MCF 10A (cell line): ENCODE measurements at regions not wholly inside any gene's neighbourhood (a gene's known extent, or its start where the extent isn't known, plus 50 kb on each side); places are given as distances from the start of the nearest gene placed in this dataset.

Source experiments
- BruUV-seq: library from RNA; stranded (reverse); fragments of 400-500 nt; replicated peaks from 2 replicates; lab custom pipeline; 2021; lab: Mats Ljungman, UMichigan
- CTCF ChIA-PET: fragments of 300-600 bp; sonication (Branson Sonifier 250); formaldehyde crosslinking; extraction: SDS; loops from one replicate; lab custom pipeline; 2021; ENCODE audit warnings: antibody characterized with exemption, inconsistent platforms; lab: Yijun Ruan, JAX
- POLR2A ChIA-PET: fragments of 300-600, 350-650 bp; sonication (Branson Sonifier 250); formaldehyde crosslinking; extraction: SDS; loops from one replicate; lab custom pipeline; 2020; ENCODE audit warnings: antibody characterized with exemption, inconsistent platforms; lab: Yijun Ruan, JAX
- DNase-seq: peaks from one replicate; pipeline ENCODE4 v3.0.0-alpha.2; 2018; ENCODE audit not compliant: unreplicated experiment
- H3K27ac Mint-ChIP-seq: one replicate; pipeline ENCODE4 v1.8.0; 2022; ENCODE audit warnings: mild to moderate bottlenecking, low read depth, mixed read lengths; ENCODE audit not compliant: unreplicated experiment
- H3K27me3 Mint-ChIP-seq: one replicate; pipeline ENCODE4 v1.8.0; 2022; ENCODE audit warnings: mixed read lengths; ENCODE audit not compliant: insufficient read depth, unreplicated experiment
- H3K36me3 Mint-ChIP-seq: one replicate; pipeline ENCODE4 v1.8.0; 2022; ENCODE audit warnings: mild to moderate bottlenecking, moderate library complexity, mixed read lengths; ENCODE audit not compliant: insufficient read depth, unreplicated experiment
- H3K4me1 Mint-ChIP-seq: one replicate; pipeline ENCODE4 v1.8.0; 2022; ENCODE audit warnings: mixed read lengths; ENCODE audit not compliant: insufficient read depth, unreplicated experiment
- H3K4me3 Mint-ChIP-seq: one replicate; pipeline ENCODE4 v1.8.0; 2022; ENCODE audit warnings: mild to moderate bottlenecking, moderate library complexity, mixed read lengths; ENCODE audit not compliant: unreplicated experiment
- H3K9me3 Mint-ChIP-seq: one replicate; pipeline ENCODE4 v1.8.0; 2022; ENCODE audit warnings: mixed read lengths; ENCODE audit not compliant: unreplicated experiment
- intact Hi-C: fragments of 100-400 bp; cut with micrococcal nuclease; formaldehyde crosslinking; loops from 2 replicates; pipeline ENCODE4 v1.14.1; 2022
- TF ChIP-seq, protein P1 (sequence below): fragments of 200-600 bp; IDR thresholded peaks from one replicate; pipeline ENCODE4 v1.8.0; 2022; ENCODE audit warnings: antibody characterized with exemption, mild to moderate bottlenecking; ENCODE audit not compliant: unreplicated experiment

DNA sequence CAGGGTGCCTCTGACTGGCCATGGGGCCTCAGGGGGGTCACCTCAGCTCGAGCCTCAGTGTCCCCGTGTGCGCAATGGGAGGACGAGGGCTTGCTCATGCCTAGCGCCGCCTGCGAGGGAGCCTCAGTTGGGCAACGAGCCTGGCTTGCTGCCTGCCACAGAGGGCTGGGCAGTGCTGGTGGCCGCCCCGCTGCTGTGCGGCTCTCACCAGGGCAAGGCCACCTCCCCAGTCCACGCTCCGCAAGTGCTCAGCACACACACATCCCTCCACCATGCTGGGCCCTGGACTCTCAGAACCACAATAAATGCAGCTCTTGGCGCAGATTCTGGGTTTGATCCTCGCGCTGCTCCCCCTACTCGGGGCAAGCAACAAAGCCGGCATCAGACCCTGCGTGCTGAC lies 76.2 kb downstream of the ENGASE start:
- Mint-ChIP-seq H3K36me3 (no peaks in the 10 kb centered on the region), H3K9me3 (no peaks in the 10 kb centered on the region), H3K4me1 (no peaks in the 10 kb centered on the region), H3K27ac (no peak overlapping the region), H3K27me3 (peaks cover 53% of the 10 kb centered on the region), H3K4me3 (no peak overlapping the region)
- ChIA-PET CTCF (no interaction called here), POLR2A (no interaction called here)
- no peak for DNase-seq
- TF ChIP-seq, protein P1, sequence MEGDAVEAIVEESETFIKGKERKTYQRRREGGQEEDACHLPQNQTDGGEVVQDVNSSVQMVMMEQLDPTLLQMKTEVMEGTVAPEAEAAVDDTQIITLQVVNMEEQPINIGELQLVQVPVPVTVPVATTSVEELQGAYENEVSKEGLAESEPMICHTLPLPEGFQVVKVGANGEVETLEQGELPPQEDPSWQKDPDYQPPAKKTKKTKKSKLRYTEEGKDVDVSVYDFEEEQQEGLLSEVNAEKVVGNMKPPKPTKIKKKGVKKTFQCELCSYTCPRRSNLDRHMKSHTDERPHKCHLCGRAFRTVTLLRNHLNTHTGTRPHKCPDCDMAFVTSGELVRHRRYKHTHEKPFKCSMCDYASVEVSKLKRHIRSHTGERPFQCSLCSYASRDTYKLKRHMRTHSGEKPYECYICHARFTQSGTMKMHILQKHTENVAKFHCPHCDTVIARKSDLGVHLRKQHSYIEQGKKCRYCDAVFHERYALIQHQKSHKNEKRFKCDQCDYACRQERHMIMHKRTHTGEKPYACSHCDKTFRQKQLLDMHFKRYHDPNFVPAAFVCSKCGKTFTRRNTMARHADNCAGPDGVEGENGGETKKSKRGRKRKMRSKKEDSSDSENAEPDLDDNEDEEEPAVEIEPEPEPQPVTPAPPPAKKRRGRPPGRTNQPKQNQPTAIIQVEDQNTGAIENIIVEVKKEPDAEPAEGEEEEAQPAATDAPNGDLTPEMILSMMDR = no peak
- no TSS peak for BruUV-seq
- intact Hi-C loops = no loop called here

DNA sequence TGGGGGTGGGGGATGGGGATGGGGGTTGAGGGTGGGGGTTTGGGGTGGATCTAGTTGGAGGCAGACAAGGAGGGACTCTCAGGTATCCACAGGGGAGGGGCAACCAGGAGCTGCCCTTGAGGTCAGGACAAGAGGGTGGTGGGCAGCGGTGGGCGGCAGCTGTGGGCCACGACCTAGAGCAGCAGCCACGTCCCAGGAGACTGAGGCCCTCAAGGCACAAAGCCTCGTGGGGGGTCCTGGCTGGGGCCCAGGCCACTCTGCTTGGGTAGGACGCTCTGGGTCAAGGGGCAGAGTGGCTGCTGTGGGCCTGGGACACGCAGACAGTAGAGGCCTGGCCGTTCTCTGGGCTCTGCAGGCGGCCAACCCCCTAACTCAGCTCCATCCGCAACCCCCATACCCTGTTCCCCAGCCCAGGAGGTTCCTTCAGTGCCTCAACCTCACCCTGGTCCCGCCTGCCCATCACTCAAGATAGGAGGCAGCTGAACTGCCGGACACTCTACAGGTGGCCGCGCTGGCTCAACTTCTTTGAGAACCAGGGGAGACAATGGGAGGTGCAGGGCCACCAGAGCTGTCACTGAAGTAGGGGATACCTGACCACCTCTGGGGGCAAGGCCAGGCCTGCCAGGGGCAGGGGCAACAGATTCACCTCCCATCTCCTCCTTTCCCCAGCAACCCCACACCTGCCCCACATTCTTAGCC lies 75.6 kb downstream of the ENGASE start:
- peaks cover 47% of the 10 kb centered on the region for H3K27me3 Mint-ChIP-seq
- intact Hi-C loops = no loop called here
- no peaks in the 10 kb centered on the region for H3K36me3 Mint-ChIP-seq
- H3K27ac Mint-ChIP-seq = no peak overlapping the region
- CTCF ChIA-PET = no interaction called here
- TF ChIP-seq, protein P1 = no peak
- no TSS peak for BruUV-seq
- DNase-seq = no peak
- no peak overlapping the region for H3K4me3 Mint-ChIP-seq
- POLR2A ChIA-PET = no interaction called here
- H3K4me1 Mint-ChIP-seq = no peaks in the 10 kb centered on the region
- no peaks in the 10 kb centered on the region for H3K9me3 Mint-ChIP-seq

DNA sequence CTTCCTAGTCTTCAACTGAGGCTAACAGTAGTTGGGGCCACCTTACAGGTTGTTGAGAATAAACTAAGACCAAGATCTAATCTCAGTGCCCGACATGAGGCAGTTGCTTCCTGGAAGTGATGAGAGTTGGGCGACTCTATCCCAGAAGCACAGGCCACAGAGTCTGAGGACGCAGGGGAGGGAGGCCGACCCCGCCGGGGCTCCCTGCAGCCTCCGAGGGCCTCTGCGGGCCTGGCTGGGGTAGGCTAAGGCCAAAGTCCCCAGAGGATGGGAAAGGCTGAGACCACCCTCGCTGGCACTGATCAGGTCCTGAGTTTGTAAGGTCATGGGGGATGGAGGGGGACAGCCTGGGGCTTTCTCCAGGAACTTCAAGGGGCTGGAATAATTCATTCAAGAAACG lies 74.0 kb downstream of the ENGASE start:
- Mint-ChIP-seq H3K27me3 (peaks cover 31% of the 10 kb centered on the region), H3K36me3 (no peaks in the 10 kb centered on the region), H3K4me3 (no peak overlapping the region), H3K9me3 (no peaks in the 10 kb centered on the region), H3K27ac (no peak overlapping the region), H3K4me1 (no peaks in the 10 kb centered on the region)
- DNase-seq = no peak
- ChIA-PET CTCF (no interaction called here), POLR2A (no interaction called here)
- TF ChIP-seq, protein P1 = no peak
- BruUV-seq = no TSS peak
- intact Hi-C loops = no loop called here

DNA sequence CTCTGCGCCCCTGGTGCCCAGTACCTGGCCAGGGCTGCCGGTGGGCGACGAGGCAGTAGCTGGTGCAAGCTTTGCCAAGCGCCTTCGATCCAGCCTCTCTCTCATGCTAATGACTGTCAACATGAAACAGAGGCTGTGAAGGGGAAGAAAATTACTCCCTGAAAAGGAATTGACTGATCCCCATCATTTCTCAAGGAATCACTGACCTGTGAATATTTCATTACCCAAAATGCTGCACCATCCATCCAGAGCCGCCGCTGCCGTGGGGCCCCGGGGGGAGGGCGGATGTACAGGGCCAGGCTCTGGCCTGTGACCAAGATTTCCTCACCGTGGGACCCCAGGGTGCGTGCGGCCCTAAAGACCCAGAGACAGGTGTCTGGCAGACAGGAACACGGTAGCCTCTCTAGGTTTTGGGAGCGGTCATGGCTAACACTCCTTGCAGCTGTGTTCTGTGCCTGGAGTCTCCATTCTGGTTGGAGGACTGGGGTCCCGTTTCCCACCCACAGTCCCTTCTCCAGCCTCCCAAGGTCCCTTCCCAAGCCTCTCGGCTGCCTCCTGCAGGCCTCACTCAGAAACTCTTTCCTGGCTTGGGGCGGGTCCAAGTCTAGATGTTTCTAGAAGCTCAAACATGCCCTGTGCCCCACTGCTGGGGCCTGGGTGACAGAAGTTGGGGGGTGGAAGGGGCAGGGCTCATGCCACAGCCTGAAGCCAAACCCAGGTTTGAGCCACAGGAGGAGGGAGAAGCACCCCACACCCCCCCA lies 73.3 kb downstream of the ENGASE start:
- intact Hi-C loops = no loop called here
- ChIA-PET CTCF (no interaction called here), POLR2A (no interaction called here)
- Mint-ChIP-seq H3K27me3 (peaks cover 24% of the 10 kb centered on the region), H3K9me3 (no peaks in the 10 kb centered on the region), H3K36me3 (no peaks in the 10 kb centered on the region), H3K27ac (no peak overlapping the region), H3K4me3 (no peak overlapping the region), H3K4me1 (no peaks in the 10 kb centered on the region)
- DNase-seq = no peak
- TF ChIP-seq, protein P1 = no peak
- BruUV-seq = no TSS peak
